OCI-LY1 (cell line): ENCODE measurements at regions not wholly inside any gene's neighbourhood (a gene's known extent, or its start where the extent isn't known, plus 50 kb on each side); places are given as distances from the start of the nearest gene placed in this dataset.

Source experiments
- EZH2 ChIP-seq: fragments of 200-600 bp; sonication (generic), shearing (Covaris generic); IDR thresholded peaks from 2 replicates; pipeline ENCODE4 v1.8.0; 2017; ENCODE audit warnings: borderline replicate concordance, mixed run types, mild to moderate bottlenecking, antibody characterized with exemption, low read length, moderate library complexity, mixed read lengths
- TF ChIP-seq, protein P1 (sequence below): fragments of 200-600 bp; sonication (generic), shearing (Covaris generic); IDR thresholded peaks from 2 replicates; pipeline ENCODE4 v1.5.1; 2017; ENCODE audit warnings: mild to moderate bottlenecking, antibody characterized with exemption, low read length, moderate library complexity, mixed read lengths

- TF ChIP-seq EZH2 = no peak
- TF ChIP-seq, protein P1, sequence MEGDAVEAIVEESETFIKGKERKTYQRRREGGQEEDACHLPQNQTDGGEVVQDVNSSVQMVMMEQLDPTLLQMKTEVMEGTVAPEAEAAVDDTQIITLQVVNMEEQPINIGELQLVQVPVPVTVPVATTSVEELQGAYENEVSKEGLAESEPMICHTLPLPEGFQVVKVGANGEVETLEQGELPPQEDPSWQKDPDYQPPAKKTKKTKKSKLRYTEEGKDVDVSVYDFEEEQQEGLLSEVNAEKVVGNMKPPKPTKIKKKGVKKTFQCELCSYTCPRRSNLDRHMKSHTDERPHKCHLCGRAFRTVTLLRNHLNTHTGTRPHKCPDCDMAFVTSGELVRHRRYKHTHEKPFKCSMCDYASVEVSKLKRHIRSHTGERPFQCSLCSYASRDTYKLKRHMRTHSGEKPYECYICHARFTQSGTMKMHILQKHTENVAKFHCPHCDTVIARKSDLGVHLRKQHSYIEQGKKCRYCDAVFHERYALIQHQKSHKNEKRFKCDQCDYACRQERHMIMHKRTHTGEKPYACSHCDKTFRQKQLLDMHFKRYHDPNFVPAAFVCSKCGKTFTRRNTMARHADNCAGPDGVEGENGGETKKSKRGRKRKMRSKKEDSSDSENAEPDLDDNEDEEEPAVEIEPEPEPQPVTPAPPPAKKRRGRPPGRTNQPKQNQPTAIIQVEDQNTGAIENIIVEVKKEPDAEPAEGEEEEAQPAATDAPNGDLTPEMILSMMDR = no peak
Observed at GRCh38 chr4:134045411-134045810, 156.2 kb downstream of the PABPC4L start.
